ENCODE measurements at regions not wholly inside any gene's neighbourhood (a gene's known extent, or its start where the extent isn't known, plus 50 kb on each side); places are given as distances from the start of the nearest gene placed in this dataset.

GRCh38 chr6:145497006-145497405 lies 238.3 kb downstream of the EPM2A start:
- Histone ChIP-seq H3K27me3 (replicated peaks in 1 of 4; ENCODE audit: control insufficient read depth in 3 of 4, extremely low read depth in 1 of 4, insufficient read depth in 3 of 4, low read length in 3 of 4) (no peaks in the 10 kb centered on the region), H3K9me3 (ENCODE audit: insufficient read depth in 2 of 2, low read depth in 1 of 2, low read length in 1 of 2) (no peaks in the 10 kb centered on the region), H4K8ac (ENCODE audit: extremely low read depth, insufficient read depth, low read length) (no peak overlapping the region), H2BK20ac (ENCODE audit: low read length) (no peak overlapping the region), H3K79me1 (ENCODE audit: low read depth, low read length) (no peaks in the 10 kb centered on the region), H3K36me3 (ENCODE audit: control insufficient read depth in 2 of 4, insufficient read depth in 4 of 4, low read length in 3 of 4) (no peaks in the 10 kb centered on the region), H3K4me1 (replicated peaks in 1 of 4; ENCODE audit: control insufficient read depth in 3 of 4, insufficient read depth in 4 of 4, low read length in 3 of 4) (no peaks in the 10 kb centered on the region), H2AK5ac (ENCODE audit: low read depth, low read length) (no peak overlapping the region), H3K79me2 (ENCODE audit: control insufficient read depth in 1 of 2, insufficient read depth in 2 of 2, low read length in 2 of 2) (no peaks in the 10 kb centered on the region), H3K23ac (ENCODE audit: insufficient read length) (no peak overlapping the region), H3K4ac (replicated peaks; ENCODE audit: insufficient read length, low read depth, low read length) (no peak overlapping the region), H3K9ac (replicated peaks in 1 of 4; ENCODE audit: extremely low read depth in 1 of 4, low read depth in 3 of 4, low read length in 3 of 4) (no peak overlapping the region), H3K56ac (replicated peaks; ENCODE audit: insufficient read length, low read depth, low read length) (no peak overlapping the region), H3K14ac (ENCODE audit: insufficient read length) (no peak overlapping the region), H3K18ac (ENCODE audit: extremely low read depth, low read length) (no peak overlapping the region), H3K23me2 (ENCODE audit: low read depth, low read length) (no peaks in the 10 kb centered on the region), H2BK120ac (replicated peaks; ENCODE audit: low read depth, low read length) (no peak overlapping the region), H2AFZ (ENCODE audit: low read length) (no peak overlapping the region), H3K4me2 (ENCODE audit: insufficient read depth in 1 of 2, low read depth in 2 of 2, low read length in 2 of 2) (no peak overlapping the region), H3K27ac (ENCODE audit: low read depth, low read length) (no peak overlapping the region), H4K91ac (replicated peaks; ENCODE audit: insufficient read length, low read length) (no peak overlapping the region), H2BK5ac (ENCODE audit: low read depth, low read length) (no peak overlapping the region), H4K20me1 (replicated peaks in 1 of 2; ENCODE audit: control insufficient read depth in 1 of 2, insufficient read depth in 2 of 2, low read length in 2 of 2) (no peaks in the 10 kb centered on the region), H4K5ac (ENCODE audit: insufficient read length, low read depth, low read length) (no peak overlapping the region), H2BK15ac (ENCODE audit: low read length) (no peak overlapping the region), H3K4me3 (ENCODE audit: extremely low read depth in 1 of 4, insufficient read depth in 2 of 4, low read depth in 3 of 4, low read length in 4 of 4) (no peak overlapping the region), H2BK12ac (ENCODE audit: low read depth, low read length) (no peak overlapping the region)
- 53% methylated on average over 2 of the region's 2 CpGs; no CpG with 5 or more reads in 1 of the 2 experiments for WGBS, 2 experiments (ENCODE audit: extremely low coverage in 1 of 2, insufficient coverage in 1 of 2, insufficient read length in 1 of 2, insufficient replicate concordance in 2 of 2, low coverage in 1 of 2, low lambda C conversion rate in 2 of 2, missing lambda C conversion rate in 1 of 2)
- ChIA-PET POLR2A (ENCODE audit: partially characterized antibody) (no interaction called here), CTCF (ENCODE audit: partially characterized antibody) (interaction anchor here (1.6 to 2.4 kb wide), 2 partner anchors 11 to 14 kb away, joined by 3 to 8 read pairs; no protein-coding TSS in a partner anchor)
- no peak for FAIRE-seq
- no peak for DNase-seq (ENCODE audit: low read depth in 1 of 2, low spot score in 2 of 2)
- no peak for TF ChIP-seq BACH1 (IDR thresholded peaks at IDR 0.05; ENCODE audit: low read length)
- no peak for TF ChIP-seq CREB1 (IDR thresholded peaks at IDR 0.05)
- TF ChIP-seq CEBPB (IDR thresholded peaks at IDR 0.05; ENCODE audit: low read depth, low read length), result no peak
- no peak for TF ChIP-seq ZNF274 (IDR thresholded peaks at IDR 0.05; ENCODE audit: borderline replicate concordance, extremely low read depth, low read length)

Measured in H1 (cell line).